Esophagus squamous epithelium (tissue), 4 donors: ENCODE measurements at regions not wholly inside any gene's neighbourhood (a gene's known extent, or its start where the extent isn't known, plus 50 kb on each side); places are given as distances from the start of the nearest gene placed in this dataset.

Experiments used
- POLR2A ChIP-seq, 4 donors: fragments of 450-650 bp; IDR thresholded peaks; one replicate each; pipeline ENCODE4 v1.6.1; 2017; ENCODE audit warnings: antibody characterized with exemption in 4 of 4, mild to moderate bottlenecking in 4 of 4, moderate library complexity in 3 of 4
- TF ChIP-seq, protein P1 (sequence below), 6 experiments: fragments of 450-650 bp in 4 of 6; fragments of 200-600 bp in 2 of 6; sonication (generic) in 2 of 6; IDR thresholded peaks; one replicate each; pipeline ENCODE4 v1.5.1; 2016 to 2019; ENCODE audit warnings: antibody characterized with exemption in 6 of 6, mild to moderate bottlenecking in 4 of 6, moderate library complexity in 4 of 6

DNA sequence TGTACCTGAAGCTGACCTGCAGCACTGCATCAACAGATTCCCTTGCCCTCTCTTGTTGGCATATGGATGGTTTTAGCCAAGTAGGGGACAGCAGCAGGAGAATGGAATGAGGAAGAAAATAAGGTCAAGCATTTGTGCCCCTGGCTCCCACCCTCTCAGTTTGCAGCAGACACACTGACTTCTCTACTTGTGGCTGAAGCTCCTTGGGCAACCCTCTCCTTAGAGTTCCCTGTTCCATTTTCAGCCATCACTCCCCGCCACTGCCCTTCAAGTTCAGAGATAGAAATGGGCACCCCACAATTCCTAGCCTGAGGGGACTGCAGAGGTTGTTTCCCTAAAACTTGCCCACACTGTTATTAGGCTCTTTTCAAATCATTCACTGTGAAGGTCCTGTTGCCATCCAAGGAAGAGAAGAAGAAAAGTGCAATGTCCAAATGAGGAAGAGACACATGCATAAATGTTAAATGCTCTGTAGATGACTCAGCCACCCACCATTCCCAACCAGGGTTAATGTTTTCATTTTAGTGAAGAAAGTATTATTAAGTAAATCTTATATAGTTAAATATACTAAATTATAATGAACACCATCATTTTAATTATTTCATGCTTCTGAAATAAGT is 295.9 kb upstream of the UBE2E2 start:
- TF ChIP-seq, protein P1, sequence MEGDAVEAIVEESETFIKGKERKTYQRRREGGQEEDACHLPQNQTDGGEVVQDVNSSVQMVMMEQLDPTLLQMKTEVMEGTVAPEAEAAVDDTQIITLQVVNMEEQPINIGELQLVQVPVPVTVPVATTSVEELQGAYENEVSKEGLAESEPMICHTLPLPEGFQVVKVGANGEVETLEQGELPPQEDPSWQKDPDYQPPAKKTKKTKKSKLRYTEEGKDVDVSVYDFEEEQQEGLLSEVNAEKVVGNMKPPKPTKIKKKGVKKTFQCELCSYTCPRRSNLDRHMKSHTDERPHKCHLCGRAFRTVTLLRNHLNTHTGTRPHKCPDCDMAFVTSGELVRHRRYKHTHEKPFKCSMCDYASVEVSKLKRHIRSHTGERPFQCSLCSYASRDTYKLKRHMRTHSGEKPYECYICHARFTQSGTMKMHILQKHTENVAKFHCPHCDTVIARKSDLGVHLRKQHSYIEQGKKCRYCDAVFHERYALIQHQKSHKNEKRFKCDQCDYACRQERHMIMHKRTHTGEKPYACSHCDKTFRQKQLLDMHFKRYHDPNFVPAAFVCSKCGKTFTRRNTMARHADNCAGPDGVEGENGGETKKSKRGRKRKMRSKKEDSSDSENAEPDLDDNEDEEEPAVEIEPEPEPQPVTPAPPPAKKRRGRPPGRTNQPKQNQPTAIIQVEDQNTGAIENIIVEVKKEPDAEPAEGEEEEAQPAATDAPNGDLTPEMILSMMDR (IDR thresholded peaks at IDR 0.05): no peak
- no peak for TF ChIP-seq POLR2A (IDR thresholded peaks at IDR 0.05)
